Coronary artery (tissue), 2 donors: ENCODE measurements at regions not wholly inside any gene's neighbourhood (a gene's known extent, or its start where the extent isn't known, plus 50 kb on each side); places are given as distances from the start of the nearest gene placed in this dataset.

Experiments
- DNase-seq: peaks from one replicate; pipeline ENCODE4 v3.0.0-alpha.2; 2017; ENCODE audit warnings: low spot score
- H3K27ac ChIP-seq, 2 donors: fragments of 200-600 bp; sonication (generic); one replicate each; pipeline ENCODE4 v1.5.1; 2016 to 2019
- H3K4me3 ChIP-seq: fragments of 200-600 bp; sonication (generic); 2 replicates; pipeline ENCODE4 v1.5.1; 2016; ENCODE audit warnings: mild to moderate bottlenecking, moderate library complexity
- CTCF ChIP-seq: fragments of 200-600 bp; sonication (generic); IDR thresholded peaks from one replicate; pipeline ENCODE4 v1.5.1; 2019; ENCODE audit warnings: antibody characterized with exemption

- no peak for DNase-seq
- TF ChIP-seq CTCF: no peak
Measured at GRCh38 chr4:28351102-28351501, 1490.5 kb downstream of the STIM2 start.

GRCh38 chr4:28351826-28352225 is 1491.2 kb downstream of the STIM2 start:
- H3K27ac ChIP-seq: no peak overlapping the region
- no peak for TF ChIP-seq CTCF
- no peak for DNase-seq
- no peak overlapping the region for H3K4me3 ChIP-seq

More at GRCh38 chr4:28351102-28351501, 1490.5 kb downstream of the STIM2 start:
- Histone ChIP-seq H3K27ac (no peak overlapping the region), H3K4me3 (no peak overlapping the region)

DNA sequence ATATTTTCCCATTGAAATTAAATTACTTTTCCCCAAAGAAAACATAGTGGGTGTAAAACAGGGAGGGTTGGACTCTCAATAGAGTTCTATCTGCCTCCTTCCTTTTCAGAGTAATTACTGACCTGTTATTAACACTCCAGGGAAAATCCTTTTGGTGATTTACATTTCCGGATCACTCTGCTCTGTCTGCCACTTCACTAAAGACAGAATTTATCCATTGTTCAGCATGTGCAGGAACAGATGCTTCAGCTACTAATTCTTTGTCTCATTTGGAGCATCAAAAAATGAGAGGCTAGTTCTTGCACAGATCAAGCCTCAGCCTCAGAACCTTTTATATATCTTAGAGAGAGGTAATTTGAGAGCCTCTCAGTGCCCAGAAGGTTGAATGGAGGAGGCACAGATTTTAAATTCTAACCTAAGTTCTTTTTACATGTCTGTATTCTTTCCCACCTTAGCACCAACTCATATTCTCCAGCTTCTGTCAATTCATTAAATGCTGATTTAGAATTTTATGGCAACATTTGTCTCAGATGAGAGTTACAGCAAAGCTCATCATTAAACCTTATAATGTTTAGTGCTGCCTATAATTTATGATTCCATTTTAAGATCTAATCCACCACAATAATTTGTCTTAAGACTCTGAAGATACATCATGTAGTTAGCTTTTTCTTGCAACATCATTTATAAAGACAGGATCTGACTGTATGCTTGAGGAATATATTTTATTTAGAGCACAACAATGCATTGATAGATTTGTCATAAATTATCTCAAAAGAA is 1494.4 kb downstream of the STIM2 start:
- TF ChIP-seq CTCF: no peak
- no peak overlapping the region for H3K27ac ChIP-seq
- no peak for DNase-seq
- no peak overlapping the region for H3K4me3 ChIP-seq

DNA sequence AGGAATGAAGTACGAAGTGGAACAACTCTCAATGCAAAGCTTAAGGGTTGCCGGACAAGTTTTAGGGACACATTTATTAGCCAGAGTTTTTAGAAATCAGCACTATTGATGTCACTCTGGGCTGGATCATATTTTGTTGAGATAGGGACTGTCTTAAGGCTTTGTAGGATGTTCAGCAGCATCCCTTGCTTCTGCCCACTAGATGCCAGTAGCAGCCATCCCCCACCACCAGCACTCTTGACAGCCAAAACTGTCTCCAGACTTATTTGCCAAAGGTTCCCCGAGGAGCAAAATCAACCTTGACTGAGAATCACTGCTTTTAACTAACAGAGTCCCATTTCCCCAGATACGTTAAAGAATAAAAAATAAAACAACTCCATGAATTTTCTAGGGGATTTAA is 1497.3 kb downstream of the STIM2 start:
- TF ChIP-seq CTCF: no peak
- no peak overlapping the region for H3K4me3 ChIP-seq
- no peak for DNase-seq
- no peak overlapping the region for H3K27ac ChIP-seq

DNA sequence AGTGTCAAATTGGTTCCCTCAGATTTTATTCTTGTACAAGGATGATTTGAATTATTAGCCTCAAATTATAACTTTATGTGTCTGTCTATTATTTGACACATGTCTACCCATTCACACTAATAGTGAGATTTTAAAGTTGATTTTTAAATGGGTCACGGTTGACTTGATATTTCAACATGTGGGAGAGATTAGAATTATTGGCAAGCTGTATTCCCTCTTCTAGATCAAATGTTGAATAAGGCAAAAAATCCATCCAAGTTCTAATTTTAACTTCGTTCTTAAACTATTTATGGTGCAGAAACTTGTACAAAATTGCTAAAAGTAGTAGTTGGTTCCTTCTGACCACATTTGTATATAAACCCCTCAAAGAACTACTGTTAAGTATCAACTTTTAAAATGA is 1498.0 kb downstream of the STIM2 start:
- no peak overlapping the region for H3K4me3 ChIP-seq
- DNase-seq: no peak
- TF ChIP-seq CTCF: no peak
- no peak overlapping the region for H3K27ac ChIP-seq

- no peak overlapping the region for H3K4me3 ChIP-seq
- H3K27ac ChIP-seq: no peak overlapping the region
- no peak for DNase-seq
- no peak for TF ChIP-seq CTCF
Measured at GRCh38 chr4:28360681-28361080, 1500.0 kb downstream of the STIM2 start.

DNA sequence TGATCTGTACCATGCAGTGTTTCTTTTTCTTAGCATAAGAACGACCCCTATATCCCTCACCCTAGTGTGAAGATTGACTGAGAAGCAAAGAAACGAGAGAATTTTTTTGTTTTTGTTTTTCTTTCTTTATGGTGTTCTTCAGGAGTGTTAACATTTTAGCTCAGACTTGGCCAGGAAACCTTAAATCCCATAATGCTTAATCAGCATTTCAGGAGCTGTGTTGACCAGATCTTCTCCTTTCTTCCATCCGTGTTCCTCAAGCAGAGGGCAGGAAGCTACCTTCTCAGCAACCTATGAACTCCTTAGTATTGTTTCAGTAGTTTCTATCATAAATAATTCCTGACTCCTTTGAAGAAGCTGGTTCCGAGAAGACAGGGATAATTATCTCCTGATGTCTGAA is 1501.5 kb downstream of the STIM2 start:
- no peak for DNase-seq
- no peak for TF ChIP-seq CTCF
- H3K4me3 ChIP-seq: no peak overlapping the region
- H3K27ac ChIP-seq: no peak overlapping the region
